B cell (primary cell): ENCODE measurements at regions not wholly inside any gene's neighbourhood (a gene's known extent, or its start where the extent isn't known, plus 50 kb on each side); places are given as distances from the start of the nearest gene placed in this dataset.

Experiments used
- EZH2 ChIP-seq: IDR thresholded peaks from 2 replicates; pipeline ENCODE4 v1.6.1; 2012; ENCODE audit warnings: borderline replicate concordance, low read depth, mild to moderate bottlenecking, moderate library complexity, low read length; ENCODE audit not compliant: insufficient read depth, poor library complexity, severe bottlenecking
- TF ChIP-seq, protein P1 (sequence below): fragments of 200-600 bp; IDR thresholded peaks from one replicate; pipeline ENCODE4 v1.8.0; 2022; ENCODE audit warnings: antibody characterized with exemption, mild to moderate bottlenecking

DNA sequence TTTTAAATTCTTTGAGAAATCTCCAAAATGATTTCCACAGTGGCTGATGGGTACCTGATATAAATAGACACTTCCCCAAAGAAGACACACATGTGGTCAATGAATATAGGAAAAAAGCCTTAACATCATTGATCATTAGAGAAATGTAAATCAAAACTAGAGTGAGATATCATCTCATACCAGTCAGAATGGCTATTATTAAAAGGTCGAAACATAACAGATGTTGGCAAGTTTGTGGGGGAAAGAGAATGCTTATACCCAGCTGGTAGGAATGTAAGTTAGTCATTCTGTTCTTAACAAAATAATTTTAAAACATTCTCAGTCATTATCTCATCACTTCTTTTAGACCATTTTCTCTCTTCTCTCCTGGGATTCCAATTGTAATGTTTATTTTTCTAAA lies 1666.0 kb upstream of the ACO1 start:
- TF ChIP-seq, protein P1, sequence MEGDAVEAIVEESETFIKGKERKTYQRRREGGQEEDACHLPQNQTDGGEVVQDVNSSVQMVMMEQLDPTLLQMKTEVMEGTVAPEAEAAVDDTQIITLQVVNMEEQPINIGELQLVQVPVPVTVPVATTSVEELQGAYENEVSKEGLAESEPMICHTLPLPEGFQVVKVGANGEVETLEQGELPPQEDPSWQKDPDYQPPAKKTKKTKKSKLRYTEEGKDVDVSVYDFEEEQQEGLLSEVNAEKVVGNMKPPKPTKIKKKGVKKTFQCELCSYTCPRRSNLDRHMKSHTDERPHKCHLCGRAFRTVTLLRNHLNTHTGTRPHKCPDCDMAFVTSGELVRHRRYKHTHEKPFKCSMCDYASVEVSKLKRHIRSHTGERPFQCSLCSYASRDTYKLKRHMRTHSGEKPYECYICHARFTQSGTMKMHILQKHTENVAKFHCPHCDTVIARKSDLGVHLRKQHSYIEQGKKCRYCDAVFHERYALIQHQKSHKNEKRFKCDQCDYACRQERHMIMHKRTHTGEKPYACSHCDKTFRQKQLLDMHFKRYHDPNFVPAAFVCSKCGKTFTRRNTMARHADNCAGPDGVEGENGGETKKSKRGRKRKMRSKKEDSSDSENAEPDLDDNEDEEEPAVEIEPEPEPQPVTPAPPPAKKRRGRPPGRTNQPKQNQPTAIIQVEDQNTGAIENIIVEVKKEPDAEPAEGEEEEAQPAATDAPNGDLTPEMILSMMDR: no peak
- TF ChIP-seq EZH2: no peak
